ENCODE measurements at regions not wholly inside any gene's neighbourhood (a gene's known extent, or its start where the extent isn't known, plus 50 kb on each side); places are given as distances from the start of the nearest gene placed in this dataset.
"Not testable (repeated sequence)": the region's sequence is repeated elsewhere in the genome, so short reads cannot be mapped to it uniquely, and the experiment has no call there.

DNA sequence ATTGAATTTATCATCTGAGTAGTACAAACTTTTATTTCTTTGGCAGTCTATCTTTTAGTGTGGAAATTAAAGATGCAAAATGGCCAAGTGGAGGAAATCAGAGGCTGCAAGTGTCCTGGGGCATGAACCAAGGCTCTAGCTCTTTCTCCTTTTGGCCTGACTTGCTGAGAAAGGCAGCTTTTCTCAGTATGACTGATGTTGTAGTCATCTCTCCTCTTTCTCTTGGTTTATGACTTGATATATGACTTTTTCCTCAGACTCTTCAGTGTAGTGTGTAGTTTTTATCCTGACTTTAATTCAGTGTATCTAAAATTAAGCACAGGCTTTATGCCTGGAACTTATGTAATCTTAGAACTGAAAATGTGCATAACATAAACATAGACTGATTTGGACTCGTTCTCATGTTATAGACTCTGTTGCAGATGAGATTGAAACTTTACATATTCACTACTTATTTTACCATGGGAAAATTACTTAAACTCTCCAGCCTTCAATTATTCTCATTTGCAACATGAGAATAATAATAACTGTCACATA lies 65.7 kb downstream of the SLITRK5 start:
- Mint-ChIP-seq H3K36me3 (no peaks in the 10 kb centered on the region), H3K27me3 (no peaks in the 10 kb centered on the region), H3K27ac (no peak overlapping the region), H3K9me3 (peaks cover 3% of the 10 kb centered on the region), H3K4me3 (no peak overlapping the region), H3K4me1 (no peaks in the 10 kb centered on the region)
- DNase-seq, result no peak

DNA sequence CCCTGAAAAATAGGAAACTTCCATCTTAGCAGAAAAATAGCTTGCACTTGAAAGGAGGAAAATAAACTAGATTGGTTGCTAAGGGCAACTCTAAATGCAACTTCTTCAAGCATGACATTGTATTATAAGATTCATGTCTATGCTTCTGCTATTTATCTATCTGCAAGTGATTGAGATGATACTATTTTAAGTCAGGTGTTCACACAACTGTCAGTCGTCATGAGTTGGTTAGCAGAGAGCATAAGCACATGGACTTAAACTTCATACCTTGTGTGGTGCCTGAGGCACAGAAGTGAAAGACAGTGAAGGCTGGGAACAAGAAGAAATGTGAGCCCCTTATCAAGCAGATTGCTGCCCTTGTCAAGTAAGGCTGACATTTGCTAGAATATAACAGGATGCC lies 82.9 kb downstream of the SLITRK5 start:
- DNase-seq, result no peak
- H3K9me3 Mint-ChIP-seq, result peaks cover 2% of the 10 kb centered on the region
- no peaks in the 10 kb centered on the region for H3K36me3 Mint-ChIP-seq
- H3K4me3 Mint-ChIP-seq, result no peak overlapping the region
- no peaks in the 10 kb centered on the region for H3K27me3 Mint-ChIP-seq
- H3K4me1 Mint-ChIP-seq, result no peaks in the 10 kb centered on the region
- no peak overlapping the region for H3K27ac Mint-ChIP-seq

DNA sequence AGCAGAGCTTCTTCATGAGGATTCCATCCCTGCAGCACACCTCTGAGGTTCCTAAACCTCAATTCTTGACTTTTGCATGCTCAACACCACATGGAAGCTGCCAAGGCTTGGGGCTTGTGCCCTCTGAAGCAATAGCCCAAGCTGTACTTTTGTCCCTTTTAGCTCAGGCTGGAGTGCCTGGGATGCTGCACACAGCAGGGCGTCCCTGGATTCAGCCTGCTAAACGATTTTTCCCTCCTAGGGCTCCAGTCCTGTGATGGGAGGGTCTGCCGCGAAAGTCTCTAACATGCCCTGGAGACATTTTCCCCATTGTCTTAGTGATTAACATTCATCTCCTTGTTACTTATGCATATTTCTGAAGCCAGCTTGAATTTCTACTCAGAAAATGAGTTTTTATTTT lies 98.3 kb downstream of the SLITRK5 start:
- no peaks in the 10 kb centered on the region for H3K27me3 Mint-ChIP-seq
- no peaks in the 10 kb centered on the region for H3K9me3 Mint-ChIP-seq
- no peak for DNase-seq
- H3K4me1 Mint-ChIP-seq, result no peaks in the 10 kb centered on the region
- H3K36me3 Mint-ChIP-seq, result no peaks in the 10 kb centered on the region
- H3K4me3 Mint-ChIP-seq, result no peak overlapping the region
- H3K27ac Mint-ChIP-seq, result no peak overlapping the region

DNA sequence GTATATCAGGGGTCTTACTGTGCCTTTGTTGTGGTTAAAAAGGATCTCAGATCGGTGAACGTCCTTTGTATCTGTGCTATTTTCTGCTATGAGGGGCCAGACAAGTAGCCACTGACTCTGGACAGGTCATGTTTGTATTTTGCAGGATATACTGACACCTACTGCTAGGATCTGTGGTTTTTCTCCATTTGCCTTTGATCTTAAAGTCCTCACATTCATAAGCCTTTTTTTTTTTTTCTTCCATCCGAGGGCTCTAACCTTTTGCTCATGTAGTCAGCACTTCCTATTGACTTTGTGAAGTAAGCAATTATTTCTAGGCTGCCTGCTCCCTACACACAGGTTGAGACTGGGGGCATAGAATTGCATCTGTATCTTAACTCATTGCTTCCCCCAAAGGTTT lies 106.2 kb downstream of the SLITRK5 start:
- H3K4me1 Mint-ChIP-seq, result no peaks in the 10 kb centered on the region
- DNase-seq, result no peak
- no peaks in the 10 kb centered on the region for H3K27me3 Mint-ChIP-seq
- no peaks in the 10 kb centered on the region for H3K9me3 Mint-ChIP-seq
- H3K4me3 Mint-ChIP-seq, result no peak overlapping the region
- H3K27ac Mint-ChIP-seq, result no peak overlapping the region
- no peaks in the 10 kb centered on the region for H3K36me3 Mint-ChIP-seq

DNA sequence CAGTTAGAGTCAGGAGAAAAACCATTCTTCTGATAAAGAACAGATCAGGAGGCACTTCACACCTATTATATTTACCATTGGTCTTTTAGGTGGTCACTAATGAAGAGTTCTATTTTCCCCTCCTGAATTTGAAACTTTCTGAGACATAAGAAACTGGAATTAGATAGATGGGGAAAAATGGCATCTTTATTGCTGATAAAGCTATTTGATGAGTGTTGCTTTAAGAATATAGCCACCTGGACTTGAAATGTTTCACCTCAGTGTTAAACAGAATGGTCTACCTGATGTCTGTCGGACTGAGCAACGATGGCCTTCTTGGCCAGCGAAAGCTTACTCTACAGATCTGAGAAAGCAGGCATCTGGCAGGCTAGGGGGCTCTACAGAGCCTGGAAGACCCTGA lies 107.0 kb downstream of the SLITRK5 start:
- H3K36me3 Mint-ChIP-seq, result no peaks in the 10 kb centered on the region
- no peak overlapping the region for H3K4me3 Mint-ChIP-seq
- no peaks in the 10 kb centered on the region for H3K4me1 Mint-ChIP-seq
- no peaks in the 10 kb centered on the region for H3K27me3 Mint-ChIP-seq
- H3K9me3 Mint-ChIP-seq, result no peaks in the 10 kb centered on the region
- no peak for DNase-seq
- no peak overlapping the region for H3K27ac Mint-ChIP-seq

DNA sequence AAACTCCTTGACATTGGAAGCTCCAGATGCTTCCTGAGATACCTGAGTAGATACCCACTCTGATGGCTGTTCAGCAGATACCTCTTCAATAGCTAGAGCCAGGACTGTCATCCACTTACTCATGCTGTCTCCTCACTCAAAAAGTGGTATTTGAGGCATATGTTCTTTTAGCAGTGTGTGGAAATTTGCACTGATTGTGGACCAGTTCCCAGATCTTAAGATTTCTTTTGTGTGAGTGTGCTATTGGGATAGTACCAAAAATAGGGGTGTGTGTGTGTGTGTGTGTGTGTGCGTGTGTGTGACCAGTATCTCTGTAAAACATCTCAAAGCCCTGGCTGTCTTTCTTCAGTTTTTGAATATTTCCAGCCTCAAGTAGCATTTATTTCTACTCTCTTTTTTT lies 108.3 kb downstream of the SLITRK5 start:
- DNase-seq, result no peak
- Mint-ChIP-seq H3K4me3 (no peak overlapping the region), H3K27me3 (no peaks in the 10 kb centered on the region)

DNA sequence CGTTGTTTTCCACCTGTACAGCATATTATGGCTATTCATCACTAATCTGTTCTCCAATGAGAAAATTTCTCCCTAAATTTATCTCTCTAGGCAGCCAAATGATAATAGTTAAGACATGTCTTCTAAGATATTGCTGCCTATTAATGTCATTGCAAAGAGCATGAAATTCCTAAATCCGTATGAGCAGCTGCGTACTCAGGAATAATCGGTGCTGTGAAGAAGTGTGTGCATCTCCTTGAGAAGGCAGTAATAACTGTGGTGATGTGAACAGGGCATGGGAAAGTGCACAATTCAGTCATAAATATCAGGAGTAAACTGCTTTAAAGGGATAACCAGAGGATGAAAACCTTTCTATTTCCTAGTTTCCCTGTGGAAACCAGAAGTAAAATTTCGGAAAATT lies 112.2 kb downstream of the SLITRK5 start:
- H3K9me3 Mint-ChIP-seq, result no peaks in the 10 kb centered on the region
- H3K36me3 Mint-ChIP-seq, result no peaks in the 10 kb centered on the region
- no peak overlapping the region for H3K4me3 Mint-ChIP-seq
- no peak overlapping the region for H3K27ac Mint-ChIP-seq
- no peaks in the 10 kb centered on the region for H3K4me1 Mint-ChIP-seq
- H3K27me3 Mint-ChIP-seq, result no peaks in the 10 kb centered on the region
- no peak for DNase-seq

More for the DNA sequence above, 108.3 kb downstream of the SLITRK5 start:
- Mint-ChIP-seq H3K9me3 (no peaks in the 10 kb centered on the region), H3K36me3 (no peaks in the 10 kb centered on the region), H3K27ac (no peak overlapping the region), H3K4me1 (no peaks in the 10 kb centered on the region)

DNA sequence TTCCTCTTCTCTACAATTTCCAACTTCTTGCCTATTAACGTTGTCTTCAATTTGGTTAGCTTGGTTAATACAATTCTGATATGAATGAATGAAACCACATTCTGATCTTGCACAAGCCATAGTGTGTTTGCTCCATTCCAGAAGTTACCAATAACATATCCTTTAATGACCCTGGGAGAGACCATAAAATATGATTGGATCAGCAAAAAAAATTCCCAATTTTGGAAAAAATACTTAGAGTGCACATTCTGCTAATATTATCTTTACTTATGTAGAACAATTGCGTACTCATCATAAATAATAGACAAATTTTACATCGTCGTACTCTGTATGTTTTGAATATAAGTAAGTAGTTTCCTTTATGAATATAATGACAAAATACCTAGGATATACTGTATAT lies 117.2 kb downstream of the SLITRK5 start:
- H3K9me3 Mint-ChIP-seq, result peaks cover 2% of the 10 kb centered on the region
- no peak overlapping the region for H3K27ac Mint-ChIP-seq
- no peak overlapping the region for H3K4me3 Mint-ChIP-seq

DNA sequence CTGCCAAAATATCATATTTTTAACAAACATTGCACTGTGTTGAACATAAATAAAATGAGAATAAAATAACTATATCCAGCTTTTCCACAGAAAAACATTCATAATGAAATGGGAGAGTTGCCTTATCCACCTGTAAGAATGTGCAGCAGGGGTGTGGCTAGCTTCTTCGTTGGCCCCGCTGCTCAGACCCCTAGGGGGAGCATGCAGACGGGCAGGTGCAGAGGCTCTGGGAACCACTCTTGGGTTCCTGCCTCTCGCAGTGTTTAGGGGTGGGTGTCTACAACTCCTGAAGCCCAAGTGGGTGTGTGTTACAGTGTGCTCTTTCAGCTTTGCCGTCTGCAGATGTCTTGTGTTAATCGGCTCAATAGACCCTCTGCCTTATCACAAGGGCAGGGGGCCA lies 121.7 kb downstream of the SLITRK5 start:
- no peak overlapping the region for H3K27ac Mint-ChIP-seq
- no peaks in the 10 kb centered on the region for H3K4me1 Mint-ChIP-seq
- H3K9me3 Mint-ChIP-seq, result peaks cover 4% of the 10 kb centered on the region
- no peaks in the 10 kb centered on the region for H3K36me3 Mint-ChIP-seq
- DNase-seq, result no peak
- H3K4me3 Mint-ChIP-seq, result no peak overlapping the region
- no peaks in the 10 kb centered on the region for H3K27me3 Mint-ChIP-seq

More for the DNA sequence above, 117.2 kb downstream of the SLITRK5 start:
- Mint-ChIP-seq H3K27me3 (no peaks in the 10 kb centered on the region), H3K36me3 (no peaks in the 10 kb centered on the region), H3K4me1 (no peaks in the 10 kb centered on the region)
- no peak for DNase-seq

DNA sequence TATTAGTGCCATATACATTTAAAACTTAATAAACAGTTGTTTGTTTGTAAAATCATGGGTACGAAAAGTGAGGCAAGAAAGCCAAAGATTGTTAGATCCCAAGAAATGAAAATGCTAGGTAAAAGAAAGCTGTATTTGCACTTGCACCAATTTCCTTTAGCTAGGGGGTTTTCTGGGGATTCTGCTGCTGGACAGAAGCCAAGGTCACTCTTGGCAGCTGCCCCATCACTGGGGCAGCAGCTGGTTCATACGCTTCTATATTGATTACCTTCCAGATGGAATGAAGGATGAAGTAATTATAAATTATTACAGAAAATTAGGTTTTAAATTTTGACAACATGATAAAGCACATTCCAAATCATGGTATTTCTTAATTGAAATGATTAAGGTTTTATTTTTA lies 127.4 kb downstream of the SLITRK5 start:
- no peak for DNase-seq
- no peaks in the 10 kb centered on the region for H3K4me1 Mint-ChIP-seq
- H3K27me3 Mint-ChIP-seq, result no peaks in the 10 kb centered on the region
- H3K27ac Mint-ChIP-seq, result no peak overlapping the region
- H3K9me3 Mint-ChIP-seq, result peaks cover 1% of the 10 kb centered on the region
- no peak overlapping the region for H3K4me3 Mint-ChIP-seq
- no peaks in the 10 kb centered on the region for H3K36me3 Mint-ChIP-seq

DNA sequence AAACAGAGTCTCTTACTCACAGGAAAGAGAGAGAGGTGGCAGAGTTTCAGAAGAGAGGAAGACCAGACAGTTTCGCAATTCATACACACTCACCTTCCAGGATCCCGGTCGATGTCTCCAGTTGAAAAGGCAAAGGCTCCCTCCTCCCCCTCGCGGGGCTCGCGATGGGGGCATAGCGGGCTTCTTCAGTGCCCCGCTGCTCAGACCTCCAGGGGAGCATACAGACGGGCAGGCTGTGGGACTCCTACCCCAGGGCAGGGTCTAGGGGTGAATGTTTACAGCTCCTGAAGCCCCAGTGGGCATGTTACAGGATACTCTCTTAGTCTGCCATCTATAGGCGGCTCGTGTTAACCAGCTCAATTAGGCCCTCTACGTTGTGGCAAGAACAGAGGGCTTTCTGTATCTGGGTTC lies 139.2 kb downstream of the SLITRK5 start:
- H3K36me3 Mint-ChIP-seq, result no peaks in the 10 kb centered on the region
- no peak overlapping the region for H3K4me3 Mint-ChIP-seq
- H3K27me3 Mint-ChIP-seq, result no peaks in the 10 kb centered on the region
- no peaks in the 10 kb centered on the region for H3K4me1 Mint-ChIP-seq
- peaks cover 3% of the 10 kb centered on the region for H3K9me3 Mint-ChIP-seq
- no peak for DNase-seq
- H3K27ac Mint-ChIP-seq, result no peak overlapping the region

DNA sequence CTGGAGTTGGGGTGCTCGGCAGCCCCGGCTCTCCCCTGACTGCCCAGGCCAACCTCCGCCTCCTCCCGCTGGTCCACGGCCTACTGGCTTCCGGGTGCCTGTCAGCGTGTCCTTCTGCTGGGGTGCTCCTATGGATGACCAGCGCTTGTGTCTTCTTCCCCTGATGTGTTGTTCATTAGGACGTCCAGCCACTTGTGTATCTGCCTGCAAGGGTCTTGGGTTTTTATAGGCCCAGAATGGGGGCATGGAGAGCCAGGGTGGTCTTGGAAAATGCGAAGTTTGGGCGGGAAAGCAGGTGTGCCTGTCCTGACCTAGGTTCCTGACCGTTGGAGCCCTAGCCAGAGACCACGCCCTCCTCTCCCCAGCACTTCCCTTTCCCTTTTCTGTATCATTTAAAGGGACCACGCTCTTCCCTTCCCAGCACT lies 139.8 kb downstream of the SLITRK5 start:
- Mint-ChIP-seq H3K36me3 (no peaks in the 10 kb centered on the region), H3K27me3 (no peaks in the 10 kb centered on the region), H3K4me3 (no peak overlapping the region), H3K27ac (no peak overlapping the region), H3K4me1 (no peaks in the 10 kb centered on the region), H3K9me3 (peaks cover 3% of the 10 kb centered on the region)
- no peak for DNase-seq

DNA sequence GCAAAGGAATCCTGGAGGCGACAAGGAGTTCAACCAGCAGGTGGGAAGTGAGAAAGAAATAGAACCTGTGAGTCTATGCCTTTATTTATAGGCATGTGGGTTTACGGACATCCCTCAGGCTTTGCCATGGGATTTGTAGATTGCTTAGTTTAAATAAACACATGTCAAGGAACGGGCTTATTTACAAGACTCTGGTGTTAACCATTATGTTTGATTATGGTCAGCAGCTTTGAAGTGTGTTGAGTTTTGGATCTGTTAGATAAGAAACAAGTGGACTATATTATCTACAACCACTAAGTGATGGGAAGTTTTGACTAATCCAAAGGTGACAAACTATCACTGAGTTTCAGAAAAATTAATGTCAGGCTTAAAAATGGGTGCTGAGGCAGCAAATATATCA lies 143.2 kb downstream of the SLITRK5 start:
- DNase-seq, result no peak
- Mint-ChIP-seq H3K9me3 (peaks cover 3% of the 10 kb centered on the region), H3K4me1 (no peaks in the 10 kb centered on the region), H3K4me3 (no peak overlapping the region), H3K27ac (no peak overlapping the region), H3K27me3 (no peaks in the 10 kb centered on the region), H3K36me3 (no peaks in the 10 kb centered on the region)

DNA sequence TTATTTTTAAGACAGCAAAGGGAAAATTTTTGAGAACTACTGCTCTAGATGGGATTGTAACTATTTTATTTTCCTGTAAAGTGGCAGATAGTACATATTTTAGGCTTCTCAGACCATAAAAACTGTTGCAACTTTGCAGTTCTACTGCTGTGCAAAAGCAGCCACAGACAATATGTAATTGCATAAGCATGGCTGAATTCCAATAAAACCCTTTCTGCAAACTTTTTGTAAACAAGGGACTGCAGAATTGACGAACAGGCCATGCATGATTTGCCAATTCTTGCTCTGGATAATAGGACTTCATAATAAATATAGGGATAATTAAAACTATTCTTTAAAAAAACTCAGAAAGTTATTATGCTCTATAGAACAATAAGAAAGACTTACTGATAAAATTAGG lies 149.1 kb downstream of the SLITRK5 start:
- no peak overlapping the region for H3K4me3 Mint-ChIP-seq
- no peaks in the 10 kb centered on the region for H3K27me3 Mint-ChIP-seq
- DNase-seq, result no peak
- H3K9me3 Mint-ChIP-seq, result no peaks in the 10 kb centered on the region
- no peaks in the 10 kb centered on the region for H3K36me3 Mint-ChIP-seq
- no peaks in the 10 kb centered on the region for H3K4me1 Mint-ChIP-seq
- H3K27ac Mint-ChIP-seq, result no peak overlapping the region

DNA sequence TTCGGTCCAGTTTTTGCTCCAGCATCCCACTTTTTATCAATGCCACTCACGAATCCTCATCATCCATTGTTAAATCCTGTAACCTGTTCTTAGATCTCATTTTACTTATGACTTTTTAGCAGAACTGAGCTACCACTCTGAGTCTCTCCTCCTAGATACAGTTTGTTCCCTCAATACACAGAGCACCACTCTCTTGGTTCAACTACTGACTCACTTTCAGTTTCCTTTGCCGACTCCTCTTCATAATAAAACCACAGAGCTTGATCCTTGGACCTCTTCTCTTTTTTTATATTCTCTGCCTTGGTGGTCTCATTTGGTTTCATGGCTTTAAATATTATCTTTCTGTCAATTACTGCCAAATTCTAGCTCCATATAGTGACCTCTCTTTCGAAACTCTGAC lies 150.3 kb downstream of the SLITRK5 start:
- no peak for DNase-seq
- no peaks in the 10 kb centered on the region for H3K9me3 Mint-ChIP-seq
- no peak overlapping the region for H3K4me3 Mint-ChIP-seq
- no peaks in the 10 kb centered on the region for H3K4me1 Mint-ChIP-seq
- no peak overlapping the region for H3K27ac Mint-ChIP-seq
- no peaks in the 10 kb centered on the region for H3K27me3 Mint-ChIP-seq
- no peaks in the 10 kb centered on the region for H3K36me3 Mint-ChIP-seq

DNA sequence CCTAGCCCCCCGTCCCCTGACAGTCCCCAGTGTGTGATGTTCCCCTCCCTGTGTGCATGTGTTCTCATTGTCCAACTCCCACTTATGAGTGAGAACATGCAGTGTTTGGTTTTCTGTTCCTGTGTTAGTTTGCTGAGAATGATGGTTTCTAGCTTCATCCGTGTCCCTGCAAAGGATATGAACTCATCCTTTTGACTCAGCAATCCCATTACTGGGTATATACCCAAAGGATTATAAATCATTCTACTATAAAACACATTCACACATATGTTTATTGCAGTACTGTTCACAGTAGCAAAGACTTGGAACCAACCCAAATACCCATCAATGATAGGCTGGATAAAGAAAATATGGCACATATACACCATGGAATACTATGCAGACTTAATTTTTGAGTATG lies 155.1 kb downstream of the SLITRK5 start:
- not testable (repeated sequence) for DNase-seq, H3K36me3 Mint-ChIP-seq, H3K27ac Mint-ChIP-seq, H3K9me3 Mint-ChIP-seq, H3K27me3 Mint-ChIP-seq, H3K4me3 Mint-ChIP-seq, H3K4me1 Mint-ChIP-seq

DNA sequence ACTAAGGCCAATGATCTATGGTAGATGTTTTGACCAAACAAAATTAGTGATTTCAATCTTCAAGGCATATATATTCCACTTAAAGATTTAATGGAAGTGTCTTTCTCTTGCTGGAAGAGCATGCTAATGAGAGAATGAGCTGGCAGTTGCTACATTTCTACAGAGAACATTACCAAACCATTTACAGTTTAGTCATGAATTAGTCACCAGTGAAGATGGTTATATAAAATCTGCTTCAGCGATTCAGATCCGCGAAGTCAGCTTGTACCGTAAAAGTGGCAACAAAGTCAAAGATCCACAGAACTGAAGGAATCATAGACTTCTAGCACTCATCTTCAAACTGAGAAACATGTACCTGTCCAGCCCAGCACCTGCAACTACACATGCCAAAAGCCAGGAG lies 156.3 kb downstream of the SLITRK5 start:
- Mint-ChIP-seq H3K27ac (no peak overlapping the region), H3K4me3 (no peak overlapping the region), H3K27me3 (no peaks in the 10 kb centered on the region), H3K9me3 (peaks cover 3% of the 10 kb centered on the region), H3K36me3 (no peaks in the 10 kb centered on the region), H3K4me1 (no peaks in the 10 kb centered on the region)
- no peak for DNase-seq

Data from activated naive CD8-positive, alpha-beta T cell treated with anti-CD3 and anti-CD28 coated beads for 36 hours (primary cell).